Breast epithelium (tissue), 4 donors: ENCODE measurements at regions not wholly inside any gene's neighbourhood (a gene's known extent, or its start where the extent isn't known, plus 50 kb on each side); places are given as distances from the start of the nearest gene placed in this dataset.
"Not testable (repeated sequence)": the region's sequence is repeated elsewhere in the genome, so short reads cannot be mapped to it uniquely, and the experiment has no call there.

Experiments
- DNase-seq, 2 donors: peaks; one replicate each; pipeline ENCODE4 v3.0.0-alpha.2; 2019; ENCODE audit warnings: low spot score in 2 of 2
- H3K27ac ChIP-seq, 2 donors: fragments of 200-600 bp; sonication (generic) in 1 of 2; one replicate each; pipeline ENCODE4 v1.5.1; 2016 to 2019; ENCODE audit warnings: mild to moderate bottlenecking in 1 of 2
- H3K27me3 ChIP-seq, 2 donors: fragments of 200-600 bp; sonication (generic) in 1 of 2; one replicate each; pipeline versions ENCODE4 v1.5.1 to v1.6.0; 2017 to 2019; ENCODE audit warnings: control low read depth in 1 of 2, mild to moderate bottlenecking in 1 of 2
- H3K36me3 ChIP-seq: fragments of 200-600 bp; one replicate; pipeline ENCODE4 v1.5.1; 2019
- H3K4me1 ChIP-seq, 2 donors: fragments of 200-600 bp; sonication (generic); one replicate each; pipeline ENCODE4 v1.5.1; 2016 to 2019; ENCODE audit warnings: control low read depth in 1 of 2
- H3K4me3 ChIP-seq, 3 donors: fragments of 200-600 bp; sonication (generic); 1 replicate in 2 of 3; 2 replicates in 1 of 3; pipeline ENCODE4 v1.5.1; 2016 to 2019; ENCODE audit warnings: mild to moderate bottlenecking in 3 of 3, moderate library complexity in 2 of 3
- H3K9me3 ChIP-seq, 2 donors: fragments of 200-600 bp; sonication (generic) in 1 of 2; one replicate each; pipeline ENCODE4 v1.5.1; 2016 to 2019; ENCODE audit warnings: control low read depth in 1 of 2
- CTCF ChIP-seq, 3 donors: fragments of 450-650 bp; IDR thresholded peaks; one replicate each; pipeline ENCODE4 v1.5.1; 2016 to 2017; ENCODE audit warnings: antibody characterized with exemption in 3 of 3, mild to moderate bottlenecking in 3 of 3, moderate library complexity in 3 of 3
- POLR2A ChIP-seq: fragments of 450-650 bp; IDR thresholded peaks from one replicate; pipeline ENCODE4 v1.6.1; 2016; ENCODE audit warnings: antibody characterized with exemption, mild to moderate bottlenecking, moderate library complexity
- POLR2AphosphoS5 ChIP-seq, 3 donors: sonication (generic); formaldehyde crosslinking; IDR thresholded peaks; one replicate each; pipeline ENCODE4 v1.6.1; 2017; ENCODE audit warnings: antibody characterized with exemption in 3 of 3
- intact Hi-C: fragments of 100-400 bp; cut with DNase I; formaldehyde crosslinking; loops from one replicate; pipeline ENCODE4 v1.15.1; 2023; ENCODE audit warnings: low total_unique reads

- no peak for TF ChIP-seq POLR2AphosphoS5 (IDR thresholded peaks at IDR 0.05)
- no peak for TF ChIP-seq CTCF (IDR thresholded peaks at IDR 0.05)
- TF ChIP-seq POLR2A = no peak
- Histone ChIP-seq H3K4me1 (no peaks in the 10 kb centered on the region), H3K4me3 (no peak overlapping the region), H3K27me3 (no peaks in the 10 kb centered on the region), H3K36me3 (no peaks in the 10 kb centered on the region), H3K27ac (no peak overlapping the region), H3K9me3 (no peaks in the 10 kb centered on the region)
- intact Hi-C loops = no loop called here
- DNase-seq = no peak
These were observed 577.8 kb downstream of the ARL4A start for GRCh38 chr7:13265271-13265670.

GRCh38 chr7:13274205-13274604 lies 586.8 kb downstream of the ARL4A start:
- H3K4me1 ChIP-seq, H3K9me3 ChIP-seq, H3K27ac ChIP-seq, H3K27me3 ChIP-seq, H3K36me3 ChIP-seq, DNase-seq, H3K4me3 ChIP-seq, intact Hi-C loops: not testable (repeated sequence)

DNA sequence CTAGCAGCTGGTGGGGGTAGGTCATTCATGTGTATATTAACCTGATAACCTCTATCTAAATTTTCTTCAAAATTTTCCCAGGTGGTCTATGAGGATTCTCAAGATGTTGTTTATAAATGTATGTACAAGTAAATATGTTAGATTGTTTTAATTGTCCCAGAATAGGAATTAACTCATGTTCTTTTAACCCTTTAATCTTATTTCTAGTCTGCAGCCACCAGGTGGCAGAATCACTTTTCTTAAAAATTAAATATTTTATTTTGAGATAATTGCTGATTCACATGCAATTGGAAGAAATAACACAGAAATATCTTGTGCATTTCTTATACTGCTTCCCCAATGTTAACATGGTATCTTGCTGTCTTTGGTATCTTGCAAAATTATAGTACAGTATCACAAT lies 589.5 kb downstream of the ARL4A start:
- no peak overlapping the region for H3K27ac ChIP-seq
- H3K4me3 ChIP-seq = no peak overlapping the region
- no peaks in the 10 kb centered on the region for H3K27me3 ChIP-seq
- no peaks in the 10 kb centered on the region for H3K9me3 ChIP-seq
- H3K4me1 ChIP-seq = no peaks in the 10 kb centered on the region
- no peak for DNase-seq
- TF ChIP-seq CTCF (IDR thresholded peaks at IDR 0.05) = no peak
- no peak for TF ChIP-seq POLR2A
- TF ChIP-seq POLR2AphosphoS5 (IDR thresholded peaks at IDR 0.05) = no peak
- intact Hi-C loops = no loop called here
- no peaks in the 10 kb centered on the region for H3K36me3 ChIP-seq

DNA sequence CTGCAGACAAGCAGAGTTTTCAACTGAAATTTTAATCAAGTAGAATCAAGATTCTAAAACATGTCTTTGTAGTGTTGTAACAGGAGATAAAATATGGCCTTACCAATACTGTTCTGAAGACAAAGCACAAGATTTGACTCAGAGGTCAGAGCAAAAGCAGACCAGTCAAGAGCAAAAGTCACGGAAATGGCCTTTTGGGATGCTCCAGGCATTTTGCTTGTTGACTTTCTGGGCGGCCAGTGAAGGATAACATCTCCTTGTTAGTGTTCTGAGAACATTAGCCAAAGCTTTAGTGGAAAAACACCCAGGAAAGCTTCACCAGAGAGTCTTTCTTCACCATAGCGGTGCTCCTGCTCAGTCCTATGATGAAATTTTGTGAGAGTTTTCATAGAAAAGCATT lies 590.6 kb downstream of the ARL4A start:
- no peak for TF ChIP-seq CTCF (IDR thresholded peaks at IDR 0.05)
- TF ChIP-seq POLR2AphosphoS5 (IDR thresholded peaks at IDR 0.05) = no peak
- no peak for TF ChIP-seq POLR2A
- intact Hi-C loops = no loop called here
- DNase-seq = no peak
- no peaks in the 10 kb centered on the region for H3K4me1 ChIP-seq
- H3K36me3 ChIP-seq = no peaks in the 10 kb centered on the region
- H3K27me3 ChIP-seq = no peaks in the 10 kb centered on the region
- no peaks in the 10 kb centered on the region for H3K9me3 ChIP-seq
- H3K4me3 ChIP-seq = no peak overlapping the region
- H3K27ac ChIP-seq = no peak overlapping the region

- Histone ChIP-seq H3K4me1 (no peaks in the 10 kb centered on the region), H3K27ac (no peak overlapping the region), H3K27me3 (no peaks in the 10 kb centered on the region), H3K36me3 (no peaks in the 10 kb centered on the region), H3K4me3 (no peak overlapping the region), H3K9me3 (no peaks in the 10 kb centered on the region)
- TF ChIP-seq CTCF (IDR thresholded peaks at IDR 0.05) (peak in 2 of 3 donors; percentile 35 to 57), POLR2A (no peak), POLR2AphosphoS5 (IDR thresholded peaks at IDR 0.05) (no peak)
- no peak for DNase-seq
- intact Hi-C loops = no loop called here
These were observed 592.5 kb downstream of the ARL4A start for GRCh38 chr7:13279854-13280435.
